Neural crest cell (in vitro differentiated cells): ENCODE measurements at regions not wholly inside any gene's neighbourhood (a gene's known extent, or its start where the extent isn't known, plus 50 kb on each side); places are given as distances from the start of the nearest gene placed in this dataset.
"Not testable (repeated sequence)": the region's sequence is repeated elsewhere in the genome, so short reads cannot be mapped to it uniquely, and the experiment has no call there.

Experiments used
- DNase-seq: peaks from one replicate; pipeline ENCODE4 v3.0.0; 2021; ENCODE audit warnings: low read depth, mixed read lengths, low spot score
- H3K27ac Mint-ChIP-seq: one replicate; pipeline ENCODE4 v1.8.0; 2021; ENCODE audit warnings: mild to moderate bottlenecking, mixed read lengths; ENCODE audit not compliant: unreplicated experiment
- H3K27me3 Mint-ChIP-seq: 2 replicates; pipeline ENCODE4 v1.8.0; 2021; ENCODE audit warnings: low read depth, mild to moderate bottlenecking, mixed read lengths
- H3K36me3 Mint-ChIP-seq: 2 replicates; pipeline ENCODE4 v1.8.0; 2021; ENCODE audit warnings: low read depth, mild to moderate bottlenecking, mixed read lengths
- H3K4me1 Mint-ChIP-seq: 2 replicates; pipeline ENCODE4 v1.8.0; 2021; ENCODE audit warnings: mixed read lengths
- H3K4me3 Mint-ChIP-seq: one replicate; pipeline ENCODE4 v1.8.0; 2021; ENCODE audit warnings: mild to moderate bottlenecking, mixed read lengths
- H3K9me3 Mint-ChIP-seq: 2 replicates; pipeline ENCODE4 v1.8.0; 2021; ENCODE audit warnings: mixed read lengths
- CTCF ChIP-seq: fragments of 200-600 bp; sonication (generic); conservative IDR thresholded peaks from 2 replicates; pipeline ENCODE4 v1.5.0; 2021; ENCODE audit warnings: antibody characterized with exemption, mild to moderate bottlenecking

- Mint-ChIP-seq H3K9me3 (peaks cover 17% of the 10 kb centered on the region), H3K36me3 (peaks cover 11% of the 10 kb centered on the region), H3K4me3 (peak overlapping the region; percentile 27), H3K27ac (no peak overlapping the region), H3K27me3 (no peaks in the 10 kb centered on the region), H3K4me1 (peaks cover 26% of the 10 kb centered on the region)
- no peak for DNase-seq
- TF ChIP-seq CTCF, result no peak
Measured at GRCh38 chr11:122578171-122578825, 77.2 kb upstream of the UBASH3B start.

GRCh38 chr11:122572592-122572991 is 82.9 kb upstream of the UBASH3B start:
- Mint-ChIP-seq H3K36me3 (peaks cover 4% of the 10 kb centered on the region), H3K27me3 (peaks cover 2% of the 10 kb centered on the region), H3K4me3 (no peak overlapping the region), H3K27ac (no peak overlapping the region), H3K4me1 (peaks cover 10% of the 10 kb centered on the region), H3K9me3 (peaks cover 5% of the 10 kb centered on the region)
- TF ChIP-seq CTCF, result no peak
- no peak for DNase-seq

- no peak overlapping the region for H3K4me3 Mint-ChIP-seq
- H3K36me3 Mint-ChIP-seq, result no peaks in the 10 kb centered on the region
- no peak overlapping the region for H3K27ac Mint-ChIP-seq
- H3K27me3 Mint-ChIP-seq, result peaks cover 6% of the 10 kb centered on the region
- no peak for TF ChIP-seq CTCF
- peaks cover 2% of the 10 kb centered on the region for H3K9me3 Mint-ChIP-seq
- no peak for DNase-seq
- H3K4me1 Mint-ChIP-seq, result no peaks in the 10 kb centered on the region
Measured at GRCh38 chr11:122563761-122564160, 91.8 kb upstream of the UBASH3B start.

GRCh38 chr11:122559734-122560382 is 95.7 kb upstream of the UBASH3B start:
- DNase-seq, result no peak
- H3K4me3 Mint-ChIP-seq, result peak overlapping the region; percentile 50
- H3K27me3 Mint-ChIP-seq, result peaks cover 11% of the 10 kb centered on the region
- no peak overlapping the region for H3K27ac Mint-ChIP-seq
- no peaks in the 10 kb centered on the region for H3K36me3 Mint-ChIP-seq
- no peak for TF ChIP-seq CTCF
- H3K4me1 Mint-ChIP-seq, result peaks cover 3% of the 10 kb centered on the region
- H3K9me3 Mint-ChIP-seq, result peaks cover 2% of the 10 kb centered on the region

GRCh38 chr11:122559218-122559617 is 96.3 kb upstream of the UBASH3B start:
- Mint-ChIP-seq H3K4me3 (peak overlapping the region; percentile 50), H3K27me3 (peaks cover 11% of the 10 kb centered on the region)
- not testable (repeated sequence) for H3K4me1 Mint-ChIP-seq, H3K36me3 Mint-ChIP-seq, DNase-seq, H3K9me3 Mint-ChIP-seq, H3K27ac Mint-ChIP-seq

GRCh38 chr11:122557163-122557562 is 98.4 kb upstream of the UBASH3B start:
- not testable (repeated sequence) for H3K9me3 Mint-ChIP-seq, DNase-seq, H3K27ac Mint-ChIP-seq, H3K4me1 Mint-ChIP-seq, H3K36me3 Mint-ChIP-seq
- Mint-ChIP-seq H3K4me3 (peak overlapping the region; percentile 39), H3K27me3 (peaks cover 11% of the 10 kb centered on the region)
